HUES6 (cell line): ENCODE measurements at regions not wholly inside any gene's neighbourhood (a gene's known extent, or its start where the extent isn't known, plus 50 kb on each side); places are given as distances from the start of the nearest gene placed in this dataset.

Experiments
- H3K27ac ChIP-seq: 2 replicates; pipeline ENCODE4 v1.7.0; 2013; ENCODE audit warnings: low read depth, mild to moderate bottlenecking, low read length, inconsistent platforms
- H3K27me3 ChIP-seq: 2 replicates; pipeline ENCODE4 v1.6.1; 2013; ENCODE audit warnings: low read length; ENCODE audit not compliant: control insufficient read depth, insufficient read depth
- H3K36me3 ChIP-seq: 2 replicates; pipeline ENCODE4 v1.6.1; 2013; ENCODE audit warnings: low read length; ENCODE audit not compliant: control insufficient read depth, insufficient read depth
- H3K4me1 ChIP-seq: 2 replicates; pipeline ENCODE4 v1.6.1; 2013; ENCODE audit warnings: low read length; ENCODE audit not compliant: control insufficient read depth, insufficient read depth
- H3K4me3 ChIP-seq: 2 replicates; pipeline ENCODE4 v1.5.1; 2013; ENCODE audit warnings: low read depth, low read length
- H3K9ac ChIP-seq: one replicate; pipeline ENCODE4 v1.6.1; 2013; ENCODE audit warnings: mild to moderate bottlenecking, low read length
- H3K9me3 ChIP-seq: 2 replicates; pipeline ENCODE4 v1.6.1; 2013; ENCODE audit warnings: low read depth, low read length; ENCODE audit not compliant: control insufficient read depth, insufficient read depth

GRCh38 chr14:85382341-85382740 lies 147.6 kb upstream of the FLRT2 start:
- Histone ChIP-seq H3K4me3 (no peak overlapping the region), H3K9ac (no peak overlapping the region)

GRCh38 chr14:85387181-85387580 lies 142.8 kb upstream of the FLRT2 start:
- no peak overlapping the region for H3K9ac ChIP-seq
- H3K4me1 ChIP-seq: no peaks in the 10 kb centered on the region
- no peak overlapping the region for H3K4me3 ChIP-seq
- no peak overlapping the region for H3K27ac ChIP-seq
- no peaks in the 10 kb centered on the region for H3K9me3 ChIP-seq
- no peaks in the 10 kb centered on the region for H3K36me3 ChIP-seq
- H3K27me3 ChIP-seq: no peaks in the 10 kb centered on the region

More at GRCh38 chr14:85382341-85382740, 147.6 kb upstream of the FLRT2 start:
- Histone ChIP-seq H3K36me3 (no peaks in the 10 kb centered on the region), H3K27me3 (no peaks in the 10 kb centered on the region), H3K9me3 (no peaks in the 10 kb centered on the region), H3K27ac (no peak overlapping the region), H3K4me1 (no peaks in the 10 kb centered on the region)

- Histone ChIP-seq H3K4me3 (no peak overlapping the region), H3K27me3 (no peaks in the 10 kb centered on the region), H3K9ac (no peak overlapping the region), H3K9me3 (no peaks in the 10 kb centered on the region), H3K4me1 (no peaks in the 10 kb centered on the region), H3K36me3 (no peaks in the 10 kb centered on the region), H3K27ac (no peak overlapping the region)
These were observed 139.7 kb upstream of the FLRT2 start for GRCh38 chr14:85390236-85390635.

- Histone ChIP-seq H3K9ac (no peak overlapping the region), H3K36me3 (no peaks in the 10 kb centered on the region), H3K9me3 (no peaks in the 10 kb centered on the region)
These were observed 138.5 kb upstream of the FLRT2 start for GRCh38 chr14:85391455-85391854.

GRCh38 chr14:85391892-85392291 lies 138.1 kb upstream of the FLRT2 start:
- no peak overlapping the region for H3K27ac ChIP-seq
- H3K4me1 ChIP-seq: no peaks in the 10 kb centered on the region
- H3K36me3 ChIP-seq: no peaks in the 10 kb centered on the region
- H3K9ac ChIP-seq: no peak overlapping the region
- H3K4me3 ChIP-seq: no peak overlapping the region
- H3K27me3 ChIP-seq: no peaks in the 10 kb centered on the region
- H3K9me3 ChIP-seq: no peaks in the 10 kb centered on the region

More at GRCh38 chr14:85391455-85391854, 138.5 kb upstream of the FLRT2 start:
- Histone ChIP-seq H3K4me3 (no peak overlapping the region), H3K4me1 (no peaks in the 10 kb centered on the region), H3K27ac (no peak overlapping the region), H3K27me3 (no peaks in the 10 kb centered on the region)

GRCh38 chr14:85399186-85399585 lies 130.8 kb upstream of the FLRT2 start:
- Histone ChIP-seq H3K27ac (no peak overlapping the region), H3K4me3 (no peak overlapping the region), H3K4me1 (no peaks in the 10 kb centered on the region), H3K9ac (no peak overlapping the region), H3K9me3 (no peaks in the 10 kb centered on the region), H3K36me3 (no peaks in the 10 kb centered on the region), H3K27me3 (no peaks in the 10 kb centered on the region)

GRCh38 chr14:85400678-85401077 lies 129.3 kb upstream of the FLRT2 start:
- Histone ChIP-seq H3K27ac (no peak overlapping the region), H3K27me3 (no peaks in the 10 kb centered on the region), H3K4me1 (no peaks in the 10 kb centered on the region), H3K4me3 (no peak overlapping the region), H3K36me3 (no peaks in the 10 kb centered on the region), H3K9ac (no peak overlapping the region), H3K9me3 (no peaks in the 10 kb centered on the region)

- Histone ChIP-seq H3K4me3 (no peak overlapping the region), H3K9ac (no peak overlapping the region), H3K4me1 (no peaks in the 10 kb centered on the region), H3K27me3 (no peaks in the 10 kb centered on the region), H3K27ac (no peak overlapping the region), H3K36me3 (no peaks in the 10 kb centered on the region), H3K9me3 (no peaks in the 10 kb centered on the region)
These were observed 128.6 kb upstream of the FLRT2 start for GRCh38 chr14:85401384-85401783.

- Histone ChIP-seq H3K27me3 (no peaks in the 10 kb centered on the region), H3K4me3 (no peak overlapping the region), H3K27ac (no peak overlapping the region), H3K9me3 (no peaks in the 10 kb centered on the region), H3K36me3 (no peaks in the 10 kb centered on the region), H3K9ac (no peak overlapping the region), H3K4me1 (no peaks in the 10 kb centered on the region)
These were observed 127.3 kb upstream of the FLRT2 start for GRCh38 chr14:85402569-85403162.

- Histone ChIP-seq H3K9ac (no peak overlapping the region), H3K27ac (no peak overlapping the region), H3K9me3 (no peaks in the 10 kb centered on the region), H3K27me3 (no peaks in the 10 kb centered on the region), H3K4me1 (no peaks in the 10 kb centered on the region), H3K4me3 (no peak overlapping the region), H3K36me3 (no peaks in the 10 kb centered on the region)
These were observed 120.3 kb upstream of the FLRT2 start for GRCh38 chr14:85409481-85410210.

GRCh38 chr14:85412756-85413155 lies 117.2 kb upstream of the FLRT2 start:
- no peaks in the 10 kb centered on the region for H3K27me3 ChIP-seq
- no peak overlapping the region for H3K27ac ChIP-seq
- no peak overlapping the region for H3K9ac ChIP-seq
- no peaks in the 10 kb centered on the region for H3K36me3 ChIP-seq
- no peaks in the 10 kb centered on the region for H3K9me3 ChIP-seq
- 0 out of 2 replicates have a peak, but pooled peaks cover 4% of the 10 kb centered on the region for H3K4me1 ChIP-seq
- H3K4me3 ChIP-seq: no peak overlapping the region
